Endothelial cell of umbilical vein (primary cell): ENCODE measurements at regions not wholly inside any gene's neighbourhood (a gene's known extent, or its start where the extent isn't known, plus 50 kb on each side); places are given as distances from the start of the nearest gene placed in this dataset.

Experiments used
- BruUV-seq: library from RNA; stranded (reverse); fragments of 400-500 nt; replicated peaks from 2 replicates; lab custom pipeline; 2021; lab: Mats Ljungman, UMichigan
- CTCF ChIA-PET: fragments of 300-600, 350-600 bp; sonication (Branson Sonifier 250); formaldehyde crosslinking; loops from one replicate; lab custom pipeline; 2021; ENCODE audit warnings: antibody characterized with exemption, inconsistent platforms; lab: Charles Lee
- POLR2A ChIA-PET: fragments of 300-600, 350-600 bp; sonication (Branson Sonifier 250); formaldehyde crosslinking; loops from one replicate; lab custom pipeline; 2021; ENCODE audit warnings: antibody characterized with exemption, inconsistent platforms; lab: Charles Lee
- DNase-seq: peaks from one replicate; pipeline ENCODE4 v3.0.0-alpha.2; 2011; ENCODE audit warnings: low read depth, low spot score
- FAIRE-seq: peaks from 2 replicates; lab custom pipeline; 2011; peaks lifted over from hg19 to GRCh38; lab: Jason Lieb, UNC
- H2AFZ ChIP-seq: 2 replicates; pipeline ENCODE4 v1.6.0; 2012; ENCODE audit warnings: low read depth, low read length, control low read depth, inconsistent platforms
- H3K27ac ChIP-seq: 2 replicates; pipeline ENCODE4 v1.5.1; 2011; ENCODE audit warnings: low read depth, mild to moderate bottlenecking, control low read depth, low read length, moderate library complexity; ENCODE audit not compliant: insufficient read depth
- H3K27me3 ChIP-seq, 2 experiments: 2 replicates each; pipeline versions ENCODE4 v1.6.0 to v1.6.1; 2011; ENCODE audit warnings: low read length in 2 of 2, mixed read lengths in 1 of 2; ENCODE audit not compliant: control insufficient read depth in 2 of 2, insufficient read depth in 2 of 2
- H3K36me3 ChIP-seq, 2 experiments: 2 replicates in 1 of 2; 3 replicates in 1 of 2; pipeline ENCODE4 v1.5.1; 2011; ENCODE audit warnings: low read length in 2 of 2, mild to moderate bottlenecking in 1 of 2, moderate library complexity in 1 of 2; ENCODE audit not compliant: control insufficient read depth in 2 of 2, insufficient read depth in 2 of 2; ENCODE audit errors: extremely low read depth in 1 of 2
- H3K4me1 ChIP-seq: 3 replicates; pipeline ENCODE4 v1.5.1; 2011; ENCODE audit warnings: mild to moderate bottlenecking, low read length; ENCODE audit not compliant: control insufficient read depth, insufficient read depth; ENCODE audit errors: extremely low read depth
- H3K4me2 ChIP-seq: 2 replicates; pipeline ENCODE4 v1.6.1; 2011; ENCODE audit warnings: low read length, control low read depth, mixed read lengths; ENCODE audit not compliant: insufficient read depth
- H3K4me3 ChIP-seq, 3 experiments: fragments of 200-600 bp in 1 of 3; sonication (generic), shearing (Covaris generic) in 1 of 3; replicated peaks in 1 of 3; 2 replicates each; pipeline ENCODE4 v1.5.1; 2011 to 2016; ENCODE audit warnings: control low read depth in 3 of 3, low read length in 3 of 3, mild to moderate bottlenecking in 2 of 3, inconsistent platforms in 1 of 3, low read depth in 1 of 3, moderate library complexity in 1 of 3; ENCODE audit not compliant: insufficient read depth in 1 of 3
- H3K79me2 ChIP-seq: 2 replicates; pipeline ENCODE4 v1.6.0; 2012; ENCODE audit warnings: low read length, inconsistent platforms; ENCODE audit not compliant: control insufficient read depth, insufficient read depth
- H3K9ac ChIP-seq: replicated peaks from 2 replicates; pipeline ENCODE3; 2011; ENCODE audit warnings: low read length, control low read depth; ENCODE audit not compliant: insufficient read depth; ENCODE audit errors: extremely low read depth
- H3K9me1 ChIP-seq: replicated peaks from 3 replicates; pipeline ENCODE4 v1.6.0; 2011; ENCODE audit warnings: mild to moderate bottlenecking, low read length; ENCODE audit not compliant: control insufficient read depth, insufficient read depth; ENCODE audit errors: extremely low read depth
- H3K9me3 ChIP-seq: replicated peaks from 2 replicates; pipeline ENCODE4 v1.5.1; 2012; ENCODE audit warnings: low read length, inconsistent platforms; ENCODE audit not compliant: control insufficient read depth, insufficient read depth
- H4K20me1 ChIP-seq: replicated peaks from 2 replicates; pipeline ENCODE3; 2011; ENCODE audit warnings: mild to moderate bottlenecking, low read length; ENCODE audit not compliant: control insufficient read depth, insufficient read depth; ENCODE audit errors: extremely low read depth
- EZH2 ChIP-seq: IDR thresholded peaks from 2 replicates; pipeline ENCODE4 v1.6.1; 2012; ENCODE audit warnings: borderline replicate concordance, low read depth, mild to moderate bottlenecking, moderate library complexity, low read length, inconsistent platforms; ENCODE audit not compliant: severe bottlenecking
- FOS ChIP-seq: IDR thresholded peaks from 2 replicates; pipeline ENCODE4 v1.6.1; 2011; ENCODE audit warnings: mild to moderate bottlenecking, low read length, moderate library complexity, borderline replicate concordance; ENCODE audit not compliant: insufficient read depth
- GATA2 ChIP-seq: IDR thresholded peaks from 2 replicates; pipeline ENCODE4 v1.7.0; 2011; ENCODE audit warnings: low read depth, mild to moderate bottlenecking, moderate library complexity, mixed read lengths, low read length; ENCODE audit not compliant: insufficient read length, insufficient read depth
- JUN ChIP-seq: IDR thresholded peaks from 2 replicates; pipeline ENCODE4 v1.6.1; 2011; ENCODE audit warnings: borderline replicate concordance, low read depth; ENCODE audit not compliant: insufficient read length, insufficient read depth
- MYC ChIP-seq: IDR thresholded peaks from one replicate; pipeline ENCODE4 v1.6.1; 2011; ENCODE audit warnings: mild to moderate bottlenecking, low read depth, low read length
- POLR2A ChIP-seq: IDR thresholded peaks from 2 replicates; pipeline ENCODE4 v1.6.1; 2012; ENCODE audit warnings: low read depth, mild to moderate bottlenecking, control low read depth, low read length
- POLR2AphosphoS5 ChIP-seq: IDR thresholded peaks from 2 replicates; pipeline ENCODE4 v1.6.1; 2012; ENCODE audit warnings: low read depth, mild to moderate bottlenecking, control low read depth, low read length, moderate library complexity; ENCODE audit not compliant: insufficient read depth
- dilution Hi-C: fragments of 300-500 bp; cut with MboI; formaldehyde crosslinking; loops from one replicate; pipeline ENCODE4 v1.15.0; 2019; ENCODE audit warnings: low sequenced_read_pairs; ENCODE audit not compliant: extremely low pct_ligation_motif_present
- intact Hi-C: fragments of 100-400 bp; cut with micrococcal nuclease; formaldehyde crosslinking; loops from one replicate; pipeline ENCODE4 v1.10.0; 2022
- TF ChIP-seq, protein P1 (sequence below), 2 donors: IDR thresholded peaks; 1 replicate in 1 of 2; 2 replicates in 1 of 2; pipeline ENCODE4 v1.5.1; 2011; ENCODE audit warnings: low read length in 2 of 2, mild to moderate bottlenecking in 2 of 2, moderate library complexity in 2 of 2, control low read depth in 1 of 2, inconsistent platforms in 1 of 2, low read depth in 1 of 2; ENCODE audit not compliant: insufficient read depth in 1 of 2; ENCODE audit errors: extremely low read depth in 1 of 2
- TF ChIP-seq, protein P2 (sequence below): IDR thresholded peaks from 2 replicates; pipeline ENCODE4 v1.6.1; 2011; ENCODE audit not compliant: insufficient read depth, insufficient read length

DNA sequence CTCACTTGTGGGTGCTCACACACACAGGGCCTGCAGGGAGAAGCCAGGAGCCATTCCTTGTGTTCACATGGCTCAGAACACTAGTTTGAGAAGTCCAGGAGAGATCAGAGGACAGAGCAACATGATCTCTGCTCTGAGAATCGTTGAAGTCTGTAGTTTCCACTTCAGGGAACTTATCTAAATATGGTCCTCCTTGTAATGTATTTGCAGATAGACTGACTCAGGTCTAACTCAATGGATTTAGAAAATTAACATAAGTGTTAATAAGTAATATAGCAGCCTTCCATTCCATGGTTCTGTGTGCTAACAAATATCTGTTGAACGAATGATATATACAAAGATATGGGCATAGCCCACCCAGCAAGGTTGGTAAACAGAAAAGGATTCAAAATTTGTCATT is 119.8 kb upstream of the STARD13 start:
- H3K9me3 ChIP-seq: no peaks in the 10 kb centered on the region
- no peaks in the 10 kb centered on the region for H3K36me3 ChIP-seq
- H3K27me3 ChIP-seq: no peaks in the 10 kb centered on the region
- H3K9me1 ChIP-seq: no peaks in the 10 kb centered on the region
- BruUV-seq: no TSS peak
- no peak overlapping the region for H2AFZ ChIP-seq
- POLR2A ChIA-PET: no interaction called here
- no peaks in the 10 kb centered on the region for H3K79me2 ChIP-seq
- no peak overlapping the region for H3K4me3 ChIP-seq
- CTCF ChIA-PET: interaction anchor here (0.8 kb wide), 1 partner anchor 15 kb away, joined by 3 read pairs; no protein-coding TSS in a partner anchor
- H3K4me1 ChIP-seq: no peaks in the 10 kb centered on the region
- intact Hi-C loops (no loop called here), dilution Hi-C loops (no loop called here)
- DNase-seq (no peak), FAIRE-seq (no peak)
- H3K27ac ChIP-seq: no peak overlapping the region
- H3K4me2 ChIP-seq: no peak overlapping the region
- no peaks in the 10 kb centered on the region for H4K20me1 ChIP-seq
- H3K9ac ChIP-seq: no peak overlapping the region
- TF ChIP-seq POLR2AphosphoS5 (no peak), MYC (no peak), POLR2A (no peak), JUN (no peak), EZH2 (no peak), FOS (no peak), GATA2 (no peak)
- TF ChIP-seq, protein P1, sequence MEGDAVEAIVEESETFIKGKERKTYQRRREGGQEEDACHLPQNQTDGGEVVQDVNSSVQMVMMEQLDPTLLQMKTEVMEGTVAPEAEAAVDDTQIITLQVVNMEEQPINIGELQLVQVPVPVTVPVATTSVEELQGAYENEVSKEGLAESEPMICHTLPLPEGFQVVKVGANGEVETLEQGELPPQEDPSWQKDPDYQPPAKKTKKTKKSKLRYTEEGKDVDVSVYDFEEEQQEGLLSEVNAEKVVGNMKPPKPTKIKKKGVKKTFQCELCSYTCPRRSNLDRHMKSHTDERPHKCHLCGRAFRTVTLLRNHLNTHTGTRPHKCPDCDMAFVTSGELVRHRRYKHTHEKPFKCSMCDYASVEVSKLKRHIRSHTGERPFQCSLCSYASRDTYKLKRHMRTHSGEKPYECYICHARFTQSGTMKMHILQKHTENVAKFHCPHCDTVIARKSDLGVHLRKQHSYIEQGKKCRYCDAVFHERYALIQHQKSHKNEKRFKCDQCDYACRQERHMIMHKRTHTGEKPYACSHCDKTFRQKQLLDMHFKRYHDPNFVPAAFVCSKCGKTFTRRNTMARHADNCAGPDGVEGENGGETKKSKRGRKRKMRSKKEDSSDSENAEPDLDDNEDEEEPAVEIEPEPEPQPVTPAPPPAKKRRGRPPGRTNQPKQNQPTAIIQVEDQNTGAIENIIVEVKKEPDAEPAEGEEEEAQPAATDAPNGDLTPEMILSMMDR (IDR thresholded peaks at IDR 0.05; ENCODE audit: extremely low read depth in 1 of 2, insufficient read depth in 1 of 2, low read depth in 1 of 2, low read length in 2 of 2): no peak
- TF ChIP-seq, protein P2, sequence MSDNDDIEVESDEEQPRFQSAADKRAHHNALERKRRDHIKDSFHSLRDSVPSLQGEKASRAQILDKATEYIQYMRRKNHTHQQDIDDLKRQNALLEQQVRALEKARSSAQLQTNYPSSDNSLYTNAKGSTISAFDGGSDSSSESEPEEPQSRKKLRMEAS: no peak
